Astrocyte (in vitro differentiated cells and primary cell): ENCODE measurements at regions not wholly inside any gene's neighbourhood (a gene's known extent, or its start where the extent isn't known, plus 50 kb on each side); places are given as distances from the start of the nearest gene placed in this dataset.

Source experiments
- CTCF ChIP-seq: IDR thresholded peaks from 2 replicates; pipeline ENCODE4 v1.5.1; 2011; ENCODE audit warnings: low read depth, mild to moderate bottlenecking, inconsistent platforms, low read length, moderate library complexity; ENCODE audit not compliant: insufficient read depth
- EZH2 ChIP-seq: IDR thresholded peaks from 2 replicates; pipeline ENCODE4 v1.6.1; 2012; ENCODE audit warnings: mild to moderate bottlenecking, low read length, inconsistent platforms; ENCODE audit not compliant: insufficient read depth

GRCh38 chr1:79839882-79840281 is 833.4 kb upstream of the ADGRL4 start:
- no peak for TF ChIP-seq CTCF
- no peak for TF ChIP-seq EZH2
